GM19463 (cell line): ENCODE measurements at regions not wholly inside any gene's neighbourhood (a gene's known extent, or its start where the extent isn't known, plus 50 kb on each side); places are given as distances from the start of the nearest gene placed in this dataset.

ENCODE experiments used
- ATAC-seq: cut with Tn5 transposase; IDR thresholded peaks from one replicate; pipeline ENCODE4 v1.9.1; 2021; ENCODE audit warnings: mild to moderate bottlenecking, moderate library complexity; ENCODE audit not compliant: unreplicated experiment

- no peak for ATAC-seq
Measured at GRCh38 chr3:14307656-14308302, 94.6 kb upstream of the SLC6A6 start.

DNA sequence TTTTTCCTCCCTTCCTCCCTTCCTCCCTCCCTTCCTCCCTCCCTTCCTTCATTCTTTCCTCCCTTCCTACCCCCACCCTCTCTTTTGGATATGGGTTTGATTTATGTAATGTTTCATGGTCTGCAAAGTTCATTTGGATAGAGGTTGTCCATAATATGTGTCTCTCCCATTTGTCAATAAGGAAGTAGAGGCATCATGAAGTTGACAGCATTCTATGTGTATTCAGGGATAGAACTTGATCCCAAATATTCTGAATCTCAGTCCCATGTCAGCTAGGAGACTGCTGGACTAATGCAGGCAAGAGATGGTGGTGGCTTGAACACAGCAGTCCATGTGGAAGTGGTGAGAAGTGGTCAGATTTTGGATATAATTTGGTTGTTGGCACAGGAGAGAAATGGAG lies 90.7 kb upstream of the SLC6A6 start:
- ATAC-seq, result no peak

DNA sequence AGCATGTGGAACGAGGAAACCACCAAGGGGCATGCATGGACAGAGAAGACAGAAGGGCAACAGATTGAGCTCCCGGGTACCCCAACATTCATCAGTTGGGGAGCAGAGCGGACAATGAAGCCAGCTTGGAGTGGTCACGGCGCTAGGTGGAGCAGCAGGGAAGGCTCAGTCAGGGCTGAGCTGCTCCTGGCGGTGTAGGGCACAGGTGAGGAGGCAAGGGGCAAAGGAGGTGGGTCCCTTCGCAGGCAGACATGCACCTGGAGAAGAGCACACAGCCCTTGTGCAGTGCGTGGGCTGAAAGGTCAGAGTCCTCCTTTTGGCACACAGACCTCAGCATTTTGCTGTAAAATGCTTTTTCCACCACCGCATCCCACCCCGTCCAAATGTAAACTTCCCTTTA lies 90.0 kb upstream of the SLC6A6 start:
- no peak for ATAC-seq

DNA sequence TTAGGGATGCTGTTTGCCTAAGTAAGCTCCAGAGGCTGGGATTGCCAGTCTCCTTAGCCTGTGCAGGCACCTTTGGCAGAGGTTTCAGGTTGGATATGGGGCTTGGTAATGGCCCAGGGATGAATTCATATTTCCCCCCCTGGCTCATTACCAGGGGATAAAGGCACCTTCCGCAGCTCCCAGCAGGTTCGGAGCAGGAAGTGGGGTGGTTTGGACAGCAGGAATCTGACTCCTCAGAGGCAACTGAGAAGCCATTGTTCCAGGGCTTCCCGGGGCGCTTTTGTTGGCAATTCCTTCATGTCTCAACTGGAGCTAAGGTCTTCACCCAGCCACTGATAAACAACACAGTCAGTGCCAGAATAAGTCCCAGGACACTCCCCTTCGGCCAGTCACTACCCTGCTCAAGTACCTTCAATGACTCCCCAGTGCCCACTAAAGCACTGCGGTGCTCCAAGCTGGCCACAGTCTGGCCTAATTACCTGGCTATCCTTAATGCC lies 85.3 kb upstream of the SLC6A6 start:
- no peak for ATAC-seq

GRCh38 chr3:14318646-14319045 lies 83.8 kb upstream of the SLC6A6 start:
- ATAC-seq, result no peak

GRCh38 chr3:14319654-14320182 lies 82.7 kb upstream of the SLC6A6 start:
- peak; percentile 88 for ATAC-seq

- ATAC-seq, result no peak
Measured at GRCh38 chr3:14320219-14320618, 82.2 kb upstream of the SLC6A6 start.

GRCh38 chr3:14322001-14322400 lies 80.4 kb upstream of the SLC6A6 start:
- no peak for ATAC-seq

DNA sequence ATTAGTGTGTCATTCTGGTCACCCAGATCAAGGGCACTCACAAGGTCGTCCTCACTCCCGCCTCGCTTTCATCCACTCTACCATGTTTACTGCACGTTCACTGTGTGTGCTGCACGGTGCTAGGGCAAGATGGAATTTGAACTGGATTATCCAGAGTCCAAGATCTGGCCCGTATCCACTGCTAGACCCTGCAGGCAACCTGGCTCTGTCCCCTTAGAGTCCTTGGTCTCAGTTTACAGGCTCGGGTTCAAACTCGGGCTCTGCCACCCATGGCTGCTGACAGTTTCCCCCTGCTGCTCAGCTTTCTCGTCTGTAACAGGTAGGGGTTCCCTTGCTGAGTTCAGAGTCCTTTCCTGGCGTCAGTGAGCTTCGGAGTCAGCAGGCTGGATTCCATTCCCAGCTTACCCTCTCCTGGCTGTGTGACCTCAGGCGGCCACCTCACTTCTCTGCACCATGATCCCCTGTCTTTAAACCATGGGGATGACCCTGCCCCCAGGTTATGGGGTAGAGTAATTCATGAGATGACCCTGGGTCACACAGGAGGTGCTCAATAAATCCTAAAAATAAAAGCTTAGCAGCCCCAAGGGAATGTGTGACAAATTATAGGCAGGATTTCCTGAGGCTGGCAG lies 79.6 kb upstream of the SLC6A6 start:
- no peak for ATAC-seq

DNA sequence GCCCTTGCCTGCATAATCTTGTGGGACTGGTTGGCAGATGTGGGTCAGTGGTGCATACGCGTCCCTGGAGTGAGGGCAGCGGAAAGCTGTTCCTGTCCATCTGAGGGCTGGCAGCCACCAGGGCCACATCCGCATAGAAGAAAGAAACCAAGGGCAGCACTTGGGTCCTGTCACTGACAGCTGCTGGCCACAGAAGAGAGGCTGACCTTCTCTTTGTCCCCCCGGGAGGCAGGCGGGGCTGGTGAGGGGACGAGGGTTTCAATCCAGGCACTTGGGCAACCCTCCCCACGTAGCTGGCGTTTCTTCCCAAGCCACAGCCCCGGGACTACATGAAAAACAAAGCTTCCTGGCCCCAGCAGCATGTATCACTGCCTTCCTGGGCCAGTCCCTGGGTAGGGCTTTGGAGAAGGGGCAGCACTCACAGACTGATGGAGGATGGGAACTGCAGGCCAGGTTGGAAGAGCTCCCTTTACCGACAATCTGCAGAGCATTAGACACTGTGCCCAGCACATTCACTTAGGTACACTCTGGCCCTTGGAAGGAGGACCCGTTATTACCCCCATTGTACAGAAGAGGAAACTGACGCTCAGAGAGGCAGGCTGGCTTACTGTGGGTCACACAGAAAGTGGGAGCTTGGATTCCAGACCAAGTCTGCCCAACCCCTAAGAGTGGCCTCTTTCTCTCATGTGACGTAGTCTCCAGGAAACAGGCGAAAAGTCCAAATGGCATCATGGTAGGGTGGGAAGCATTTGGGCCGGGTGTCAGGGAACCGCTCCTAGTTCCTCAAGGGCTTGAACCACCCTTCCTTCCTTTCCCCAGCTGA lies 78.8 kb upstream of the SLC6A6 start:
- no peak for ATAC-seq

DNA sequence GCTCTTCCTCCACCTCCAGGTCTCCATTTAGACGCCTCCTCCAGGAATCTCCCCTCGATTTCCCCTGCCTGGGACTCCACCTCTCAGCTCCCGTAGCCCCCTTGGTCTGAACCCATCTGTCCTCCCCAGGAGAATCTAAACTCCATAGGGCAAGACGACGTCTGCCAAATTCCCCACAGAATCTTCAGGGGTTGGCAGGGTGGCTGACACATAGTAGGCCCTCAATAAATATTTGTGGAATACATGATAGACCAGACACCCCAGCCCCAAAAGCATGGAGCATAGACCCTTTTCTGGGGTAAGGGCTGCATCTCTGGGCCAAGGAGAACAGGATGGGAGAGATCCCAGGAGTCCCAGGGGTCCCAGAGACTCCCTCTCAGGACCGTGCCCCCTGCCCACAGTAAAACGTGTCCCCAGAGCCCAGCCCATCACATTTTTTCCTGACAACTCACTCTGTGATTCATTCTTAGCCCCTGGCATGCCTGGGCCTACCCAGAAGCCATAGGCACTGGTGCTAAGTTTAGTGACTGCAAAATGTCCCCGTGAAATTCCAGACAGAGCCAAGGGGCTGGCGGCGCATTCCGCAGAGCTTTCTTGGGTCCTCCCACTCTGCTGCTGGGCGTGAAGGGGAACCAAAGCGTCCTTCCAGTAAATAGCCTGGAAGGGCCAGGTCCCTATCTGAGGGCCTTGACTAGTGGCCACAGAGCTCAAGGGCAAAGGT lies 78.0 kb upstream of the SLC6A6 start:
- ATAC-seq, result no peak

DNA sequence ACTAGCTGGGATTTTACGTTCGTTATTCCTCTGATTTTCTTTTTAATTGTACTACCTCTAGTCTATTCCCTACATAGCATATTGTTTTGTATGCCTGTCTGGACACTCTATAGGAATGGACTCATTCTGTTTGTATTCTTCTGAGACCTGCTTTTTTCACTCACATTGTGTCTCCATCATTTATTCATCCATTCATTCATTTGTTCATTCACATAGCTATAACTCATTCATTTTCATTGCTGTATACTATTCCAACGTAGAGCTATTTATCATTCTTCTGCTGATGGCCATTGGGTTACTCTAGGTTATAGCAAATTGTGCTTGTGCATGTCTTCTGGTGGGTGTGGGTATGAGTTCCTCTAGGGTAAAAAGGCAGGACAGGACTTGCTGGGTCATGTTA lies 74.0 kb upstream of the SLC6A6 start:
- ATAC-seq, result no peak

DNA sequence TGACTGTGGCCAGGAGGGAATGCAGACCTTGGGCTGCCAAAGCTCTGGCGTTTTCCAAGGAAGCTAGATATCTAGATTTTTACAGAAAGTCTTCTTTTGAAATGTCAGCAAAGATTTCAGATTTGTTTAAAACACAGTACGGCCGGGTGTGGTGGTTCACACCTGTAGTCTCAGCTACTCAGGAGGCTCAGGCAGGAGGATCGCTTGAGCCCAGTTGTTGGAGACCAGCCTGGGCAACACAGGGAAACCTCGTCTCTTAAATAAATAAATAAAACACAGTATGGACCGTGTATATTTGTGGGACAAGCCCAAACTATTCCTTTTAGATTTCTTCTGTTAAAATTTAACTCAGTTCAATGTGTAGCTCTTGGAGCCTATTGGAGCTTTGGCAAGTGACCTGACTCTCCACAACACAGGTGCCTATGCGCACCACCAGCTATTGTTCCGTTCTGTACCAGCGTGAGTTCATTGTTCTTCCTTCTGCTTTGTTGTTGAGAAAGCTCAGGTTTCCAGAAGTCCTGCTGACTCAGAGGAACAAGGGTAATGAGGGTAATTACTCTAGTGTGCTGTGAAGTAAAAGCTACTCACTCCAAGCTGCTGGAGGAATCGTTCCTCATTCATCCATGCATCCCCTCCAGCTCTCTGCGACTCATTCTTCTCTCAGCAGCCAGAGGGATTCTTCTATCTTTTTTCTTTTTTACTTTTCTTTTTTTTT lies 73.1 kb upstream of the SLC6A6 start:
- no peak for ATAC-seq

DNA sequence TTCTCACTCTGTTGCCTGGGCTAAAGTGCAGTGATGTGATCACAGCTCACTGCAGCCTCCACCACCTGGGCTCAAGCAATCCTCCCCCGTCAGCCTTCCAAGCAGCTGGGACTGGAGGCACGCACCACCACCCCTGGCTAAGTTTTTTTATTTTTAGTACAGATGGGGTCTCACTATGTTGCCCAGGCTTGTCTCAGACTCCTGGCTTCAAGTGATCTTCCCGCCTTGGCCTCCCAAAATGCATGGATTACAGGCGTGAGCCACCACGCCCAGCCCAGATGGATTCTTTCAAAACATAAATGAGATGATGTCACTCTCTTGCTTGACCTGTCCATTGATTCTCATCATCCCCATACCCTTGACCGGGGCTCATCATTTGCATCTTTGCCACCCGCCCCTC lies 72.6 kb upstream of the SLC6A6 start:
- ATAC-seq, result no peak

DNA sequence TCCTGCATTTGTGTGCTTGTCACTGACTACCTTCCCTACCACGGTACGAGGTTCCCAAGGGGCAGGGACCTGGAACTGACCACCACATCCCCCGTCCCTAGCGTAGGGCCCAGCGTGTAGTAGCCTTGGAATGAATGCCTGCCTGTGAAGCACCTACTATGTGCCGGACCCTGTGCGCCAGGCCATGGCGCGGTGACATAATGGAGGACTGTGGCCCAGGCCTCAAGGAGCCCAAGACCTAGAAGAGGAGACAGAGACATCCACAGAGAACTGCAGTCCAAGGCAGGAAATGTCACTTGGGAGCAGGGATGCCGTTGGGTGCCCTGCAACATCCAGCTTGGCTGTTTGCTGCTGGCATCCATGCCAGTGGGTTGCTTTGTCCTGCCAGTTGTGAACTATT lies 71.9 kb upstream of the SLC6A6 start:
- ATAC-seq, result no peak

DNA sequence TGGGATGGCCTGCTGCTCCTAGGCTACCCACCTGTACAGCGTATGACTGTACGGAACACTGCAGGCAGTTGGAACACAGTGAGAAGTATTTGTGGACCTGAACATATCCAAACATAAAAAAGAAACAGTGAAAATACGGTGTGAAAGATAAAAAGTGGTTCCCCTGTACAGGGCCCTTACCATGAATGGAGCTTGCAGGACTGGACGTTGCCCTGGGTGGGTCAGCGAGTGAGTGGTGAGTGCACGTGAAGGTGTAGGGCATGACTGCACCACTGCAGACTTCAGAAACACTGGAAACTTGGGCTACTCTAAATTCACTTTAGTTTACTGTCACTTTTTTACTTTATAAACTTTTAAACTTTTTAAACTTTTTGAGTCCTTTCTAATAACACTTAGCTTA lies 71.2 kb upstream of the SLC6A6 start:
- no peak for ATAC-seq

GRCh38 chr3:14332392-14332791 lies 70.0 kb upstream of the SLC6A6 start:
- no peak for ATAC-seq

DNA sequence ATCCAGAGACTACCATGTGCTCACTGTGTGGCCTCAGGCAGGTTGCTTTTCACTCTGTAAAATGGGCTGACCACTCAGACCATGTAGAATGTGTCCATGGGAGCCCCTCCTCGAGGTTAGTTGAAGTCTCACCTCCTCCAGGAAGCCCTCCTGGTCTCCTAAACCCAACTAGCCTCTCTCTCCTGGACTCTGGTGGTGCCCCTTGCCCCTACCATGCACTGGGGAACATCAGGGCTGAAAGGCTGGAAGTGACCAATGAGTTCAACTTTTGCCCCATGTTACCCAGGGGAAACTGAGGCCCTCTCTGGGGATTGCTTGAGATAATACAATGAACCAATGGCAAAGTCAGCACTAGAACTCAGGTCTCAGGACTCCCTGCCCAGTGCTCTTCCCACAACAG lies 69.2 kb upstream of the SLC6A6 start:
- no peak for ATAC-seq

DNA sequence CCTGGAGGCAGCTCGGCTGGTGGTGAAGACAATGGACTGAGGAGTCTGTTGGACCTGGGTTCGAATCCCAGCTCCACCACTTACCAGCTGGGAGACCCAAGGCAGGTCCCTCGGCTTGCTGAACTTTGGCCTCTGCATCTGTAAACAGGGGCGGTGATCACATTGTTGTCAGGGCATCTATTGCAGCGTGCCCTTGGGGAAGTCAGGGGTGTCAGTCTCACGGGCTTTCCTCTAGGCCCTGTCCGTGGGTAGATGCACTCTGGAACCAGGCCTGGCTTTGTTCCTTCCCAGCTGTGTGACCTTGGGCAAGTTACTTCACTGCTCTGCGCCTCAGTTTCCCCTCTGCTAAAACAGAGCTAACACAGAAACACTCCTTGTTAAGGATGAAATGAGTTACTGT lies 68.8 kb upstream of the SLC6A6 start:
- no peak for ATAC-seq

DNA sequence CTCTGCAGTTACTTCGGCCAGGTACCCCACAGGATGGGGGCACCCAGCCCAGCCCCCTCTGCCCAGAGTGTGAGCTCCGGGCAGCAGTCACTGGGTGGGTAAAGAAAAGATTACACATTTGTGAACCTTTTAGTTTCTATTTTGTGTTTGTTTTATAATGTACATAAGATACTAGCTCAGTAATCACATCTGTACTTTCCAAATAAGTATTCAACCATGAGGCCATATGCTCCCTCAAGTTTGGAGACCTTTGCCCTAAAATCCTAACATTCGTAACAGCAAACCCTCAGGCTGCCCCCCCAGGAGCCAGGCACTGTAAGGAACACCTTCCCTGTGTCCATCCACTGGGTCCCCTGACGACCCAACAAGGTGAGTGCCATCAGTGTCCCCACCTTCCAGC lies 68.3 kb upstream of the SLC6A6 start:
- no peak for ATAC-seq
